MCF 10A (cell line): ENCODE measurements at regions not wholly inside any gene's neighbourhood (a gene's known extent, or its start where the extent isn't known, plus 50 kb on each side); places are given as distances from the start of the nearest gene placed in this dataset.

ENCODE experiments used
- BruUV-seq: library from RNA; stranded (reverse); fragments of 400-500 nt; replicated peaks from 2 replicates; lab custom pipeline; 2021; lab: Mats Ljungman, UMichigan
- CTCF ChIA-PET: fragments of 300-600 bp; sonication (Branson Sonifier 250); formaldehyde crosslinking; extraction: SDS; loops from one replicate; lab custom pipeline; 2021; ENCODE audit warnings: antibody characterized with exemption, inconsistent platforms; lab: Yijun Ruan, JAX
- POLR2A ChIA-PET: fragments of 300-600, 350-650 bp; sonication (Branson Sonifier 250); formaldehyde crosslinking; extraction: SDS; loops from one replicate; lab custom pipeline; 2020; ENCODE audit warnings: antibody characterized with exemption, inconsistent platforms; lab: Yijun Ruan, JAX
- DNase-seq: peaks from one replicate; pipeline ENCODE4 v3.0.0-alpha.2; 2018; ENCODE audit not compliant: unreplicated experiment
- H3K27ac Mint-ChIP-seq: one replicate; pipeline ENCODE4 v1.8.0; 2022; ENCODE audit warnings: mild to moderate bottlenecking, low read depth, mixed read lengths; ENCODE audit not compliant: unreplicated experiment
- H3K27me3 Mint-ChIP-seq: one replicate; pipeline ENCODE4 v1.8.0; 2022; ENCODE audit warnings: mixed read lengths; ENCODE audit not compliant: insufficient read depth, unreplicated experiment
- H3K36me3 Mint-ChIP-seq: one replicate; pipeline ENCODE4 v1.8.0; 2022; ENCODE audit warnings: mild to moderate bottlenecking, moderate library complexity, mixed read lengths; ENCODE audit not compliant: insufficient read depth, unreplicated experiment
- H3K4me1 Mint-ChIP-seq: one replicate; pipeline ENCODE4 v1.8.0; 2022; ENCODE audit warnings: mixed read lengths; ENCODE audit not compliant: insufficient read depth, unreplicated experiment
- H3K4me3 Mint-ChIP-seq: one replicate; pipeline ENCODE4 v1.8.0; 2022; ENCODE audit warnings: mild to moderate bottlenecking, moderate library complexity, mixed read lengths; ENCODE audit not compliant: unreplicated experiment
- H3K9me3 Mint-ChIP-seq: one replicate; pipeline ENCODE4 v1.8.0; 2022; ENCODE audit warnings: mixed read lengths; ENCODE audit not compliant: unreplicated experiment
- CTCF ChIP-seq: fragments of 200-600 bp; IDR thresholded peaks from one replicate; pipeline ENCODE4 v1.8.0; 2022; ENCODE audit warnings: antibody characterized with exemption, mild to moderate bottlenecking; ENCODE audit not compliant: unreplicated experiment
- intact Hi-C: fragments of 100-400 bp; cut with micrococcal nuclease; formaldehyde crosslinking; loops from 2 replicates; pipeline ENCODE4 v1.14.1; 2022

- BruUV-seq: no TSS peak
- Mint-ChIP-seq H3K36me3 (no peaks in the 10 kb centered on the region), H3K27me3 (peaks cover 61% of the 10 kb centered on the region), H3K27ac (no peak overlapping the region), H3K4me3 (no peak overlapping the region), H3K4me1 (no peaks in the 10 kb centered on the region), H3K9me3 (no peaks in the 10 kb centered on the region)
- TF ChIP-seq CTCF: no peak
- intact Hi-C loops: no loop called here
- no peak for DNase-seq
- POLR2A ChIA-PET: no interaction called here
- CTCF ChIA-PET: interaction anchor here (0.6 kb wide), 1 partner anchor 50 kb away, joined by 3 read pairs; no protein-coding TSS in a partner anchor
Measured at GRCh38 chr3:164640591-164640990, 437.7 kb downstream of the SI start.

GRCh38 chr3:164620956-164621355 lies 457.3 kb downstream of the SI start:
- H3K9me3 Mint-ChIP-seq: no peaks in the 10 kb centered on the region
- H3K4me1 Mint-ChIP-seq: no peaks in the 10 kb centered on the region
- no peak overlapping the region for H3K4me3 Mint-ChIP-seq
- no peaks in the 10 kb centered on the region for H3K36me3 Mint-ChIP-seq
- no peak for TF ChIP-seq CTCF
- ChIA-PET POLR2A (no interaction called here), CTCF (interaction anchor here (0.6 kb wide), 1 partner anchor 89 kb away, joined by 3 read pairs; no protein-coding TSS in a partner anchor)
- no TSS peak for BruUV-seq
- no peak overlapping the region for H3K27ac Mint-ChIP-seq
- DNase-seq: no peak
- intact Hi-C loops: no loop called here
- H3K27me3 Mint-ChIP-seq: peaks cover 86% of the 10 kb centered on the region

- no peaks in the 10 kb centered on the region for H3K36me3 Mint-ChIP-seq
- H3K4me1 Mint-ChIP-seq: no peaks in the 10 kb centered on the region
- H3K4me3 Mint-ChIP-seq: no peak overlapping the region
- intact Hi-C loops: no loop called here
- BruUV-seq: no TSS peak
- ChIA-PET POLR2A (no interaction called here), CTCF (no interaction called here)
- DNase-seq: no peak
- peaks cover 86% of the 10 kb centered on the region for H3K27me3 Mint-ChIP-seq
- no peaks in the 10 kb centered on the region for H3K9me3 Mint-ChIP-seq
- TF ChIP-seq CTCF: no peak
- H3K27ac Mint-ChIP-seq: no peak overlapping the region
Measured at GRCh38 chr3:164620423-164620822, 457.9 kb downstream of the SI start.

GRCh38 chr3:164612751-164613150 lies 465.5 kb downstream of the SI start:
- intact Hi-C loops: no loop called here
- POLR2A ChIA-PET: no interaction called here

More at GRCh38 chr3:164612751-164613150, 465.5 kb downstream of the SI start:
- no TSS peak for BruUV-seq
- TF ChIP-seq CTCF: no peak
- Mint-ChIP-seq H3K4me1 (no peaks in the 10 kb centered on the region), H3K9me3 (no peaks in the 10 kb centered on the region), H3K27me3 (peaks cover 80% of the 10 kb centered on the region), H3K36me3 (no peaks in the 10 kb centered on the region), H3K27ac (no peak overlapping the region), H3K4me3 (no peak overlapping the region)
- CTCF ChIA-PET: no interaction called here
- DNase-seq: no peak
